HG03135 (cell line): ENCODE measurements at regions not wholly inside any gene's neighbourhood (a gene's known extent, or its start where the extent isn't known, plus 50 kb on each side); places are given as distances from the start of the nearest gene placed in this dataset.

Experiments used
- ATAC-seq: cut with Tn5 transposase; IDR thresholded peaks from one replicate; pipeline ENCODE4 v1.9.1; 2021; ENCODE audit warnings: mild to moderate bottlenecking, moderate library complexity; ENCODE audit not compliant: unreplicated experiment

GRCh38 chr3:31043184-31043819, 148.8 kb upstream of the GADL1 start:
- ATAC-seq = no peak

- no peak for ATAC-seq
These were observed 153.2 kb upstream of the GADL1 start for GRCh38 chr3:31047673-31048072.

- ATAC-seq = no peak
These were observed 153.7 kb upstream of the GADL1 start for GRCh38 chr3:31048143-31048542.

GRCh38 chr3:31050296-31050695, 155.8 kb upstream of the GADL1 start:
- ATAC-seq = no peak

- no peak for ATAC-seq
These were observed 156.8 kb upstream of the GADL1 start for GRCh38 chr3:31051226-31051625.

GRCh38 chr3:31053299-31053698, 158.8 kb upstream of the GADL1 start:
- ATAC-seq = no peak

GRCh38 chr3:31054032-31054431, 159.6 kb upstream of the GADL1 start:
- no peak for ATAC-seq

GRCh38 chr3:31055757-31056156, 161.3 kb upstream of the GADL1 start:
- no peak for ATAC-seq

GRCh38 chr3:31057891-31058290, 163.4 kb upstream of the GADL1 start:
- no peak for ATAC-seq

- no peak for ATAC-seq
These were observed 169.6 kb upstream of the GADL1 start for GRCh38 chr3:31064021-31064420.

- no peak for ATAC-seq
These were observed 171.3 kb upstream of the GADL1 start for GRCh38 chr3:31065765-31066164.

GRCh38 chr3:31067004-31067403, 172.5 kb upstream of the GADL1 start:
- ATAC-seq = no peak

GRCh38 chr3:31075471-31075870, 181.0 kb upstream of the GADL1 start:
- ATAC-seq = no peak

GRCh38 chr3:31075876-31076275, 181.4 kb upstream of the GADL1 start:
- ATAC-seq = no peak

GRCh38 chr3:31077021-31077601, 182.7 kb upstream of the GADL1 start:
- no peak for ATAC-seq

- no peak for ATAC-seq
These were observed 183.4 kb upstream of the GADL1 start for GRCh38 chr3:31077826-31078225.

- ATAC-seq = no peak
These were observed 185.2 kb upstream of the GADL1 start for GRCh38 chr3:31079689-31080088.

GRCh38 chr3:31081018-31081662, 186.7 kb upstream of the GADL1 start:
- no peak for ATAC-seq

GRCh38 chr3:31086148-31086547, 191.7 kb upstream of the GADL1 start:
- no peak for ATAC-seq

- no peak for ATAC-seq
These were observed 192.2 kb upstream of the GADL1 start for GRCh38 chr3:31086698-31087097.

- ATAC-seq = no peak
These were observed 197.3 kb upstream of the GADL1 start for GRCh38 chr3:31091748-31092147.

GRCh38 chr3:31092748-31093589, 198.5 kb upstream of the GADL1 start:
- no peak for ATAC-seq
